Stimulated activated CD4-positive, alpha-beta T cell treated with anti-CD3 and anti-CD28 coated beads, Interleukin-12 subunit alpha, Interleukin-12 subunit beta, amount 100 ng/mL, for 48 hours (primary cell): ENCODE measurements at regions not wholly inside any gene's neighbourhood (a gene's known extent, or its start where the extent isn't known, plus 50 kb on each side); places are given as distances from the start of the nearest gene placed in this dataset.

ENCODE experiments used
- DNase-seq, 3 donors: peaks; one replicate each; pipeline ENCODE4 v3.0.0-alpha.2; 2020; ENCODE audit warnings: low read depth in 2 of 3, low spot score in 1 of 3

- no peak for DNase-seq
Observed at GRCh38 chr4:14816623-14817261, 185.5 kb upstream of the CPEB2 start.

GRCh38 chr4:14824189-14824588 is 178.1 kb upstream of the CPEB2 start:
- DNase-seq, result no peak

- no peak for DNase-seq
Observed at GRCh38 chr4:14827111-14827510, 175.2 kb upstream of the CPEB2 start.

- DNase-seq, result no peak
Observed at GRCh38 chr4:14829795-14830194, 172.5 kb upstream of the CPEB2 start.

- DNase-seq, result no peak
Observed at GRCh38 chr4:14831416-14831815, 170.9 kb upstream of the CPEB2 start.

- DNase-seq, result no peak
Observed at GRCh38 chr4:14833053-14833452, 169.2 kb upstream of the CPEB2 start.

- DNase-seq, result no peak
Observed at GRCh38 chr4:14834382-14834781, 167.9 kb upstream of the CPEB2 start.

GRCh38 chr4:14835288-14835687 is 167.0 kb upstream of the CPEB2 start:
- no peak for DNase-seq

- DNase-seq, result no peak
Observed at GRCh38 chr4:14835708-14836425, 166.4 kb upstream of the CPEB2 start.

- no peak for DNase-seq
Observed at GRCh38 chr4:14837860-14838259, 164.4 kb upstream of the CPEB2 start.

- DNase-seq, result no peak
Observed at GRCh38 chr4:14841801-14842768, 160.2 kb upstream of the CPEB2 start.

- DNase-seq, result no peak
Observed at GRCh38 chr4:14842964-14843630, 159.2 kb upstream of the CPEB2 start.

GRCh38 chr4:14844061-14844460 is 158.2 kb upstream of the CPEB2 start:
- DNase-seq, result no peak

- no peak for DNase-seq
Observed at GRCh38 chr4:14848229-14848628, 154.1 kb upstream of the CPEB2 start.

GRCh38 chr4:14850455-14851097 is 151.7 kb upstream of the CPEB2 start:
- no peak for DNase-seq

- DNase-seq, result no peak
Observed at GRCh38 chr4:14853176-14853943, 148.9 kb upstream of the CPEB2 start.

- DNase-seq, result no peak
Observed at GRCh38 chr4:14855719-14856061, 146.6 kb upstream of the CPEB2 start.

GRCh38 chr4:14856062-14856933 is 146.0 kb upstream of the CPEB2 start:
- peak; percentile 58 to 67 (median 65) for DNase-seq

- DNase-seq, result no peak
Observed at GRCh38 chr4:14856934-14857235, 145.4 kb upstream of the CPEB2 start.
